Tibial nerve (tissue), 4 donors: ENCODE measurements at regions not wholly inside any gene's neighbourhood (a gene's known extent, or its start where the extent isn't known, plus 50 kb on each side); places are given as distances from the start of the nearest gene placed in this dataset.

Experiments used
- DNase-seq, 2 donors: peaks; one replicate each; pipeline ENCODE4 v3.0.0-alpha.2; 2019; ENCODE audit warnings: low spot score in 2 of 2
- H3K27ac ChIP-seq, 4 donors: fragments of 200-600 bp; sonication (generic) in 3 of 4; one replicate each; pipeline ENCODE4 v1.5.1; 2017 to 2019; ENCODE audit warnings: mild to moderate bottlenecking in 1 of 4
- H3K27me3 ChIP-seq, 2 donors: fragments of 200-600 bp; sonication (generic) in 1 of 2; one replicate each; pipeline versions ENCODE4 v1.5.1 to v1.6.0; 2017 to 2019
- H3K36me3 ChIP-seq, 3 donors: fragments of 200-600 bp; sonication (generic); one replicate each; pipeline ENCODE4 v1.5.1; 2018 to 2019
- H3K4me1 ChIP-seq, 4 donors: fragments of 200-600 bp; sonication (generic) in 3 of 4; one replicate each; pipeline ENCODE4 v1.5.1; 2017 to 2019
- H3K4me3 ChIP-seq, 4 donors: fragments of 200-600 bp; sonication (generic) in 3 of 4; one replicate each; pipeline ENCODE4 v1.5.1; 2017 to 2019; ENCODE audit warnings: mild to moderate bottlenecking in 1 of 4, moderate library complexity in 1 of 4
- H3K9me3 ChIP-seq, 4 donors: fragments of 200-600 bp; sonication (generic) in 3 of 4; one replicate each; pipeline ENCODE4 v1.5.1; 2017 to 2019
- CTCF ChIP-seq, 5 experiments: fragments of 200-600 bp in 3 of 5; fragments of 450-650 bp in 2 of 5; sonication (generic) in 3 of 5; IDR thresholded peaks; one replicate each; pipeline ENCODE4 v1.5.1; 2016 to 2019; ENCODE audit warnings: antibody characterized with exemption in 5 of 5, mild to moderate bottlenecking in 3 of 5, moderate library complexity in 2 of 5
- EP300 ChIP-seq, 2 donors: sonication (generic); formaldehyde crosslinking; IDR thresholded peaks; one replicate each; pipeline ENCODE4 v1.6.1; 2017; ENCODE audit warnings: antibody characterized with exemption in 2 of 2, mild to moderate bottlenecking in 1 of 2
- POLR2A ChIP-seq, 2 donors: fragments of 450-650 bp; IDR thresholded peaks; one replicate each; pipeline ENCODE4 v1.6.1; 2017; ENCODE audit warnings: antibody characterized with exemption in 2 of 2, mild to moderate bottlenecking in 2 of 2, moderate library complexity in 2 of 2
- WGBS, 2 donors: methylation state at CpG; one replicate each; pipeline ENCODE4 v1.1.5; 2018; 5-methylcytosine and 5-hydroxymethylcytosine counted together

- no peak overlapping the region for H3K4me3 ChIP-seq
- DNase-seq = no peak
- TF ChIP-seq EP300 (IDR thresholded peaks at IDR 0.05) (no peak), POLR2A (IDR thresholded peaks at IDR 0.05) (no peak)
- no peaks in the 10 kb centered on the region for H3K27me3 ChIP-seq
- no peaks in the 10 kb centered on the region for H3K4me1 ChIP-seq
- H3K9me3 ChIP-seq = no peaks in the 10 kb centered on the region
- no peak overlapping the region for H3K27ac ChIP-seq
- WGBS, 2 donors = 76 to 83% methylated on average over 2 of the region's 2 CpGs
- H3K36me3 ChIP-seq = no peaks in the 10 kb centered on the region
Observed at GRCh38 chr13:91195789-91196188, 151.7 kb upstream of the MIR17HG start.

- Histone ChIP-seq H3K36me3 (no peaks in the 10 kb centered on the region), H3K27ac (no peak overlapping the region), H3K4me3 (no peak overlapping the region), H3K4me1 (no peaks in the 10 kb centered on the region), H3K27me3 (no peaks in the 10 kb centered on the region), H3K9me3 (no peaks in the 10 kb centered on the region)
- no peak for DNase-seq
- no peak for TF ChIP-seq POLR2A (IDR thresholded peaks at IDR 0.05)
- TF ChIP-seq CTCF (IDR thresholded peaks at IDR 0.05) = no peak
- no peak for TF ChIP-seq EP300 (IDR thresholded peaks at IDR 0.05)
- 54 to 67% methylated on average over 4 of the region's 4 CpGs for whole genome bisulfite sequencing, 2 donors
Observed at GRCh38 chr13:91196958-91197357, 150.5 kb upstream of the MIR17HG start.

GRCh38 chr13:91199866-91200265 lies 147.6 kb upstream of the MIR17HG start:
- TF ChIP-seq POLR2A (IDR thresholded peaks at IDR 0.05) = no peak
- TF ChIP-seq EP300 (IDR thresholded peaks at IDR 0.05) = no peak
- TF ChIP-seq CTCF (IDR thresholded peaks at IDR 0.05) = no peak
- 87 to 97% methylated on average over 1 of the region's 1 CpG for WGBS, 2 donors
- no peaks in the 10 kb centered on the region for H3K4me1 ChIP-seq
- H3K27me3 ChIP-seq = no peaks in the 10 kb centered on the region
- no peak for DNase-seq
- no peak overlapping the region for H3K27ac ChIP-seq
- no peak overlapping the region for H3K4me3 ChIP-seq
- no peaks in the 10 kb centered on the region for H3K9me3 ChIP-seq
- no peaks in the 10 kb centered on the region for H3K36me3 ChIP-seq

GRCh38 chr13:91200486-91200885 lies 147.0 kb upstream of the MIR17HG start:
- WGBS, 2 donors = 88 to 89% methylated on average over 3 of the region's 3 CpGs
- Histone ChIP-seq H3K27ac (no peak overlapping the region), H3K9me3 (no peaks in the 10 kb centered on the region), H3K36me3 (no peaks in the 10 kb centered on the region), H3K27me3 (no peaks in the 10 kb centered on the region), H3K4me1 (no peaks in the 10 kb centered on the region), H3K4me3 (no peak overlapping the region)
- TF ChIP-seq CTCF (IDR thresholded peaks at IDR 0.05) (no peak), EP300 (IDR thresholded peaks at IDR 0.05) (no peak), POLR2A (IDR thresholded peaks at IDR 0.05) (no peak)
- no peak for DNase-seq

- H3K27me3 ChIP-seq = no peaks in the 10 kb centered on the region
- H3K36me3 ChIP-seq = no peaks in the 10 kb centered on the region
- no peak overlapping the region for H3K27ac ChIP-seq
- TF ChIP-seq EP300 (IDR thresholded peaks at IDR 0.05) (no peak), POLR2A (IDR thresholded peaks at IDR 0.05) (no peak), CTCF (IDR thresholded peaks at IDR 0.05) (no peak)
- H3K4me1 ChIP-seq = no peaks in the 10 kb centered on the region
- WGBS, 2 donors = 90 to 92% methylated on average over 1 of the region's 1 CpG
- H3K9me3 ChIP-seq = no peaks in the 10 kb centered on the region
- no peak for DNase-seq
- no peak overlapping the region for H3K4me3 ChIP-seq
Observed at GRCh38 chr13:91203430-91203829, 144.1 kb upstream of the MIR17HG start.

GRCh38 chr13:91207261-91207660 lies 140.2 kb upstream of the MIR17HG start:
- no peak for TF ChIP-seq CTCF (IDR thresholded peaks at IDR 0.05)
- TF ChIP-seq EP300 (IDR thresholded peaks at IDR 0.05) = no peak
- no peak for TF ChIP-seq POLR2A (IDR thresholded peaks at IDR 0.05)
- no peak for DNase-seq
- no peaks in the 10 kb centered on the region for H3K4me1 ChIP-seq
- H3K27ac ChIP-seq = no peak overlapping the region
- WGBS, 2 donors = 52 to 57% methylated on average over 4 of the region's 4 CpGs
- H3K4me3 ChIP-seq = no peak overlapping the region
- H3K36me3 ChIP-seq = no peaks in the 10 kb centered on the region
- peaks cover 0 to 6% (median 0%) of the 10 kb centered on the region in 4 donors for H3K9me3 ChIP-seq
- no peaks in the 10 kb centered on the region for H3K27me3 ChIP-seq
